ENCODE measurements at regions not wholly inside any gene's neighbourhood (a gene's known extent, or its start where the extent isn't known, plus 50 kb on each side); places are given as distances from the start of the nearest gene placed in this dataset.
"Not testable (repeated sequence)": the region's sequence is repeated elsewhere in the genome, so short reads cannot be mapped to it uniquely, and the experiment has no call there.

DNA sequence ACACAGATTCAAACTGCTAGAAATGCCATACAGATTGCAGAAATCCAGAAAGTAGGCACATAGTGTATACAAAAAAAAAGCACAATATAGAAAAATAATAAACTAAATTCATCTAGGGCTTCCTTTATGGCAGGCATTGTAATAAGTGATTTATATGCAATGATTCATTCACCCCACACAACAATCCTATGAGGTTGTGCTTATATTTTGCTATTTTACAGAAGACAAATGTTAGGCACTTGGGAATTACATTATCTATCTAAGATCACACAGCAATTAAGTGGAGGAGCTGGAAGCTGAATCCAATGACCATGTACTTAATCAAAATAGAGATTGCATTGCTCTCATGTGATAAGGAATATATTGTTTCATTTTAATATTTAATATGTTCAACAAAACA is 225.7 kb upstream of the KCNK2 start:
- Histone ChIP-seq H3K4me1 (ENCODE audit: control insufficient read depth, insufficient read depth, low read length) (no peaks in the 10 kb centered on the region), H3K36me3 (ENCODE audit: control insufficient read depth, insufficient read depth, low read length) (no peaks in the 10 kb centered on the region), H3K9me3 (replicated peaks; ENCODE audit: control insufficient read depth, low read depth, low read length) (no peaks in the 10 kb centered on the region), H3K27me3 (ENCODE audit: control insufficient read depth, insufficient read depth, low read length) (no peaks in the 10 kb centered on the region), H3K27ac (ENCODE audit: low read length) (no peak overlapping the region), H3K4me3 (ENCODE audit: low read length) (no peak overlapping the region)
- DNase-seq: no peak

DNA sequence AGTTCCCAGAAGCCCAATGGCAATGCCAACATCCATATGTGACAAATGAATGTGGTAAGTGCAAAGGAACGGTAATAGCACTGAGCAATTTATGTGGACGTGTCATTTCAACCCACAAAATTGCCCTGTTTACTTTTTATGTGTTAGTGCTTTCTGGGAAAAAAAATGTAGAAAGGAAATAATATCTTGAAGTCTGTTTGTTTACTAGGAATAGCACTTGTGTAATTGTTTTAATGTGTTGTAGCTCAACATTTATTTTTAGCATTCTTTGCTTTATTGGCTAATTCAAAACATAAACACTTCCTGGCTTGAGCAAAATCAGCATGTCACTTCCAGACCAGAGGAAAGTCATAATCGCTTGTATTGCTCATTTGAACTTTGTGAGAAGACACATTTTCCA is 224.8 kb upstream of the KCNK2 start:
- Histone ChIP-seq H3K27ac (ENCODE audit: low read length) (no peak overlapping the region), H3K27me3 (ENCODE audit: control insufficient read depth, insufficient read depth, low read length) (no peaks in the 10 kb centered on the region), H3K4me1 (ENCODE audit: control insufficient read depth, insufficient read depth, low read length) (no peaks in the 10 kb centered on the region), H3K9me3 (replicated peaks; ENCODE audit: control insufficient read depth, low read depth, low read length) (no peaks in the 10 kb centered on the region), H3K36me3 (ENCODE audit: control insufficient read depth, insufficient read depth, low read length) (no peaks in the 10 kb centered on the region), H3K4me3 (ENCODE audit: low read length) (no peak overlapping the region)
- no CpG with 5 or more reads among the region's 3 CpGs for WGBS (ENCODE audit: insufficient coverage)
- DNase-seq: peak; percentile 16

DNA sequence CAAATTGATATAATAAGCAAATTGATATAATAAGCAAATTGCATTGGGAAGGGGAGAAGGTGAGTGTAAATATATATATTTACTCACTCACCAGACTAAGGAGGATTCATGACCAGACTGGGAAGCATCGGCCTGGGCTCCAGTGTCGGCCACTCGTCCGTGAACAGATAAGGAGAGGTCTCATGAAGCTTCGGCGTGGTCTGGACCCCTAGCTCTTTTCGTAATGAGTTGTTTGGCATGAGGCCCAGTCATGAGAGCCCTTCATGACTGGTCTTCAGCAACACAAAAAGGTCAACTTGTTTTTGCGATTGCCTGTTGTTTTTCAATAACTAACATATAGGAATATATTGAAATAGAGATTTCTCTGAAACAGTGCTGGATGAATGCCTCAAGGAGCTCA is 222.9 kb upstream of the KCNK2 start:
- no peaks in the 10 kb centered on the region for H3K4me1 ChIP-seq (ENCODE audit: control insufficient read depth, insufficient read depth, low read length)
- no peak overlapping the region for H3K4me3 ChIP-seq (ENCODE audit: low read length)
- DNase-seq: no peak
- H3K36me3 ChIP-seq (ENCODE audit: control insufficient read depth, insufficient read depth, low read length): no peaks in the 10 kb centered on the region
- no peak overlapping the region for H3K27ac ChIP-seq (ENCODE audit: low read length)
- WGBS (ENCODE audit: insufficient coverage): 87% methylated on average over 3 of the region's 8 CpGs
- no peaks in the 10 kb centered on the region for H3K27me3 ChIP-seq (ENCODE audit: control insufficient read depth, insufficient read depth, low read length)
- no peaks in the 10 kb centered on the region for H3K9me3 ChIP-seq (replicated peaks; ENCODE audit: control insufficient read depth, low read depth, low read length)

DNA sequence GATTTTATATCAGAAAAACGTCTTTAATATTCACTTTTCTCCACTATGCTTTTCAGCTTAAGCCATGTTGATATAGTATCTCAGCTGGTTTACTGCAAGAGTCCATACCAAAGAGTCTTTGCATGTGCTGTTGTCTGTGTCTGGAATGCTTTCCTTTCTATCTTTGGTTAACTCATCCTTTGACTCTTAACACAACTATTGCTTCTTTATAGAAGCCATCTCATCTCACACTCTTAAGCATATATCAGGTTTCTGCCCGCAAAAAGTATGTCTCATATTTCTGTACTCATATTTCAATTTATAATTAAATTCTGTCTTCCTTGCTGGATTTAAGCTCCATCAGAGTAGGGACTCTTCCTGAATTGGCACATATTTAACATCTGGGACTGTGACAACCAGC is 220.9 kb upstream of the KCNK2 start:
- H3K27me3 ChIP-seq (ENCODE audit: control insufficient read depth, insufficient read depth, low read length): no peaks in the 10 kb centered on the region
- H3K27ac ChIP-seq (ENCODE audit: low read length): no peak overlapping the region
- no peaks in the 10 kb centered on the region for H3K4me1 ChIP-seq (ENCODE audit: control insufficient read depth, insufficient read depth, low read length)
- H3K9me3 ChIP-seq (replicated peaks; ENCODE audit: control insufficient read depth, low read depth, low read length): no peaks in the 10 kb centered on the region
- no peaks in the 10 kb centered on the region for H3K36me3 ChIP-seq (ENCODE audit: control insufficient read depth, insufficient read depth, low read length)
- H3K4me3 ChIP-seq (ENCODE audit: low read length): no peak overlapping the region
- WGBS (ENCODE audit: insufficient coverage): no CpG with 5 or more reads among the region's 2 CpGs
- DNase-seq: no peak

DNA sequence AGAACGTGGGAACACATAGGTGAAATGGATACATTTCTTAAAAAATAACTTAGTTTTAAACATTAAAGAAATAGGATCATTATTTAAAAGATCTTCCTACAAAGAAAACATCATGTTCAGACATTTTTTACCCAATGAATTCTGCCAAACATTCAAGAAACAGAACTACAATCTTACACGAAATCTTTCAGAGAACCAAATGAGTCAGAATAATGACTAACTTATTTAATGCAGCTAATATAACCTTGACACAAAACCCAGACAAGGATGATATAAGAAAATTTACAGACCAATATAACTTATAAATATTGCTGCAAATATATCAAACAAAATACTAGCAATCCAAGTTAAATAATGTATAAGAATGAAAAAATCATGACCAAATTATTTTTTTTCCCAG is 220.1 kb upstream of the KCNK2 start:
- H3K27ac ChIP-seq (ENCODE audit: low read length): no peak overlapping the region

DNA sequence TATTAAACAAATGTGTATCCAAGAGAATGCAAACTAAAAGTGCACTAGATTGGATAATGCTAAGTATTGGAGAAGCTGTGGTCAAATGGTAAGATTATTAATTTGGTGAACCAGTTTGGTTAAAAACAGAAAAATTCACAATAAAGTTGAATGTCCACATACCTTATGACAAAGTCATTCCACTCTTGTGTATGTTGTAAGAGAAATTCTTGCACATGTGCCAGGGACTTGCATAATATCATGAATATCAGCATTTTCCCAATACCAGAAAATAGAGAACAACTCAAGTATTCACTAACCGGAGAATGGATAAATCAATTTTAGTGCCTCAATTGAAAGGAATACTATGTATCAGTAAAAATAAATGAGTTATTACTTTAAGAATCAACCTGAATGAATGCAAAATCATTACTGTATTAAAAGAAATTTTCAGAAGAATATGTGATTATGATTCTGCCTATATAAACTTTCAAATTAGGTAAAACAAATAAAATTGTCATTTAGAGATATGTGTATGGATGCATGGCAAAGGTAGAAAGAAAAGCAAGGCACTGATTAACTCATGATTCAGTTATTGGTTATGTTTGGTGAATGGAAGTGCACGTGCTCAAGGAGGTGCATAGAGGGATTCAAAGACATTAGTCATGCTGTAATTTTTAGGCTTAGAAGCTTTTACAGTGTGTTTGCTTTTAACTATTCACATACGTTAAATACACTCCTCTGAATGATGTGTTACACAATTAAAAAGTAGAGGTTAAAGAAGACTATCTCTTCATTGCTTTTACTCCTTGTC is 217.4 kb upstream of the KCNK2 start:
- no peaks in the 10 kb centered on the region for H3K36me3 ChIP-seq (ENCODE audit: control insufficient read depth, insufficient read depth, low read length)
- WGBS (ENCODE audit: insufficient coverage): no CpG with 5 or more reads among the region's 3 CpGs
- no peaks in the 10 kb centered on the region for H3K27me3 ChIP-seq (ENCODE audit: control insufficient read depth, insufficient read depth, low read length)
- no peaks in the 10 kb centered on the region for H3K9me3 ChIP-seq (replicated peaks; ENCODE audit: control insufficient read depth, low read depth, low read length)
- H3K4me1 ChIP-seq (ENCODE audit: control insufficient read depth, insufficient read depth, low read length): no peaks in the 10 kb centered on the region
- H3K4me3 ChIP-seq (ENCODE audit: low read length): no peak overlapping the region
- no peak overlapping the region for H3K27ac ChIP-seq (ENCODE audit: low read length)
- no peak for DNase-seq

More for the DNA sequence above, 220.1 kb upstream of the KCNK2 start:
- H3K4me3 ChIP-seq (ENCODE audit: low read length): no peak overlapping the region
- no peaks in the 10 kb centered on the region for H3K27me3 ChIP-seq (ENCODE audit: control insufficient read depth, insufficient read depth, low read length)
- no peaks in the 10 kb centered on the region for H3K4me1 ChIP-seq (ENCODE audit: control insufficient read depth, insufficient read depth, low read length)
- no peaks in the 10 kb centered on the region for H3K9me3 ChIP-seq (replicated peaks; ENCODE audit: control insufficient read depth, low read depth, low read length)
- WGBS (ENCODE audit: insufficient coverage): no CpG with 5 or more reads among the region's 2 CpGs
- no peak for DNase-seq
- no peaks in the 10 kb centered on the region for H3K36me3 ChIP-seq (ENCODE audit: control insufficient read depth, insufficient read depth, low read length)

DNA sequence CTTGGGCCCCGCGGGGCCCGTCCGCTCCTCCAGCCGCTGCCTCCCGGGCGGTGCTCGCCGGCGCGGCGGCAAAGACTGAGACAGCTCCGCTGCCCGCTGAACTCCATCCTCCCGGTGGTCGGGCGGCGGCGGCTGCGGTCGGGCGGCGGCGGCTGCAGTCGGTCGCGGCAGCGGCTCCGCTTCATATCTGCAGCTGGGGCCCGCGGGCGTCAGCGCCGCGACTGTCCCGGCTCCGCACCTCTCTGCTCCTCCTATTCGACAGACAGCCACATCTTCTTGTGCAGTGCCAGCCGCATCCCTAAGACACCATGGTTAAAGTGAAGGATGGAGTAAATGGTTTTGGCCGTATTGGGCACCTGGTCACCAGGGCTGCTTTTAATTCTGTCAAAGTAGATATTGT is 212.1 kb upstream of the KCNK2 start:
- not testable (repeated sequence) for H3K4me1 ChIP-seq (ENCODE audit: control insufficient read depth, insufficient read depth, low read length); H3K27me3 ChIP-seq (ENCODE audit: control insufficient read depth, insufficient read depth, low read length); H3K4me3 ChIP-seq (ENCODE audit: low read length); H3K36me3 ChIP-seq (ENCODE audit: control insufficient read depth, insufficient read depth, low read length); DNase-seq; H3K9me3 ChIP-seq (replicated peaks; ENCODE audit: control insufficient read depth, low read depth, low read length); H3K27ac ChIP-seq (ENCODE audit: low read length)
- 96% methylated on average over 24 of the region's 40 CpGs for WGBS (ENCODE audit: insufficient coverage)

DNA sequence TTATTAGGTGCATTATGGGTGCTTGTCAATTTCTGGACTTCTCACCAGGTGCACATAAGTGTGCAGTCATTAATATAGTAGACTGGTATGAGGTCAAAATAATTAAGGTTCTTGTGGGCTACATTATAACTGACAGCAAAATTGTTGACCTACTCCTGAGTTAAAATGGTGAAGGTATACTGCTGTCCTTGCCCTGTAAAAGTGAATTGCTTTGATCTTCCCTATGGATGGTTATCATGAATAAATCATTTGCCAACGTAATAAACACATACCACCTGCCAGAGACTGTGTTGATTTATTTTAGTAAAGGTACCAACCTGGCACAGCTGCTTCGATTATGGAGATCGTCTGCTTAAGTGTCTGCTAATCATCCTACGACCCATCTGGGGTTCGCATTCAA is 201.6 kb upstream of the KCNK2 start:
- no peaks in the 10 kb centered on the region for H3K27me3 ChIP-seq (ENCODE audit: control insufficient read depth, insufficient read depth, low read length)
- no CpG with 5 or more reads among the region's 5 CpGs for WGBS (ENCODE audit: insufficient coverage)
- DNase-seq: no peak
- no peak overlapping the region for H3K27ac ChIP-seq (ENCODE audit: low read length)
- no peaks in the 10 kb centered on the region for H3K9me3 ChIP-seq (replicated peaks; ENCODE audit: control insufficient read depth, low read depth, low read length)
- no peak overlapping the region for H3K4me3 ChIP-seq (ENCODE audit: low read length)
- no peaks in the 10 kb centered on the region for H3K4me1 ChIP-seq (ENCODE audit: control insufficient read depth, insufficient read depth, low read length)
- no peaks in the 10 kb centered on the region for H3K36me3 ChIP-seq (ENCODE audit: control insufficient read depth, insufficient read depth, low read length)

DNA sequence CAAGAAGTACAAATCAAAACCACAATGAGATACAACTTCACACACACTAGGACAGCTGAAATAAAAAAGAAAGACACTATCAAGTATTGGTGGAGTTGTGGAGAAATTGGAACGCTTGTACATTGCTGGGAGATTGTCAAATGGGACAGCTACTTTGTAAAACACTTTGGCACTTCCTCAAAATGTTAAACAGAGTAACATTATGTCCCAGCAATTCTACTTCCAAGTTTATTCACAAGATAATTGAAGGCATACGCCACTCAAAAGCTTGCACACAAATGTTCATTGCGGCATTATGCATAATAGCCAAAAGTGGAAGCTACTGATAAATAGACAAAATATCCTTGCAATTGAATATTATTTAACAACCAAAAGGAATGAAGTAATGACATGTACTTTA is 199.9 kb upstream of the KCNK2 start:
- no peak for DNase-seq
- no peaks in the 10 kb centered on the region for H3K4me1 ChIP-seq (ENCODE audit: control insufficient read depth, insufficient read depth, low read length)
- H3K4me3 ChIP-seq (ENCODE audit: low read length): no peak overlapping the region
- H3K36me3 ChIP-seq (ENCODE audit: control insufficient read depth, insufficient read depth, low read length): no peaks in the 10 kb centered on the region
- WGBS (ENCODE audit: insufficient coverage): no CpG with 5 or more reads among the region's 3 CpGs
- H3K9me3 ChIP-seq (replicated peaks; ENCODE audit: control insufficient read depth, low read depth, low read length): no peaks in the 10 kb centered on the region
- no peak overlapping the region for H3K27ac ChIP-seq (ENCODE audit: low read length)
- no peaks in the 10 kb centered on the region for H3K27me3 ChIP-seq (ENCODE audit: control insufficient read depth, insufficient read depth, low read length)

DNA sequence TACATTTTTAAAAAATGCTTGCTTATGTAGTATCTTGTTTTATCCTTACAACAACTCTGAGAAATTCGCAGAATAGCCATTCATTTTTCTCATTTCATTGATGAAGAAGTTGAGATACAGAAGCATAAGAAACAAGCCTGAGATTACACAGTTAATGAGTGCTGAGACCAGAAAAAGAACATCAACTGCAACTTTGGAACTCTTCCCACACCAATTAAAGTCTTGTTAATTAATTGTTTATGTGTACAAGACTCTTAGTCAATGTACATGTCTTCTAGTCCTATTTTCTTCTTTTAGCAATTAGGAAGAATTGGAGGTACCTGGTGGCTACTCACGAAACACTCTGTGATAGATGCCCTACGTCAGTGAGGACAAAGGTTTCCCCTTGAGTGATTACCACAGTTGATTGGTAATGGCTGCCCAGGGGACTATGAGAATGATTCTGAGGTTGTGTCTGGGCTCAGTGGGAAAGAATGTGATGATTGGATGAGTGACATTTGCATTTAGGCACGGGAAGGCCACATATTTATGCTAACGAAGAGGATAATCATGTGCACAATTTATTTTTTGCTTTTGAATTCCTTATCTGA is 187.4 kb upstream of the KCNK2 start:
- WGBS (ENCODE audit: insufficient coverage): 79% methylated on average over 2 of the region's 5 CpGs
- no peaks in the 10 kb centered on the region for H3K4me1 ChIP-seq (ENCODE audit: control insufficient read depth, insufficient read depth, low read length)
- no peak overlapping the region for H3K4me3 ChIP-seq (ENCODE audit: low read length)
- H3K36me3 ChIP-seq (ENCODE audit: control insufficient read depth, insufficient read depth, low read length): no peaks in the 10 kb centered on the region
- H3K27me3 ChIP-seq (ENCODE audit: control insufficient read depth, insufficient read depth, low read length): no peaks in the 10 kb centered on the region
- DNase-seq: no peak
- H3K27ac ChIP-seq (ENCODE audit: low read length): no peak overlapping the region
- H3K9me3 ChIP-seq (replicated peaks; ENCODE audit: control insufficient read depth, low read depth, low read length): peaks cover 2% of the 10 kb centered on the region

DNA sequence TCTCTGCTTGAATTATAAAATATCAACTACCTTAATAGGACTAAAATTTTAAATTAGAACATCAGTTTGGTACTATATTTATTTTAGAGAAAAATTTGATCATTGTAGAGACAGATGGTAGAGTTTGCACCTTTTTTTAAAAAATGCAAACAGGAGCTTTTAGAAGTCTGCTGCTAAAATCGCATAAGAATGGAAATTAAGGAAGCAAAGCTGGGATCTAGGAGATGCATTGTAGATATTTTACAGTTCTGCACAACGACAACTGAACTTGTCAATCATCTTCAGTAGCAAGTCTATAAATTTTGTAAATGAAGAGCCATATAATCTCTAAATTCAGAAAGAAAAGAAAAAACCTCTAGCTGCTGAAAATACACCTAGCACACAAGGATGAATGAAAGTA is 185.6 kb upstream of the KCNK2 start:
- no peaks in the 10 kb centered on the region for H3K27me3 ChIP-seq (ENCODE audit: control insufficient read depth, insufficient read depth, low read length)
- DNase-seq: no peak
- H3K36me3 ChIP-seq (ENCODE audit: control insufficient read depth, insufficient read depth, low read length): no peaks in the 10 kb centered on the region
- H3K4me3 ChIP-seq (ENCODE audit: low read length): no peak overlapping the region
- WGBS (ENCODE audit: insufficient coverage): 100% methylated on average over 1 of the region's 2 CpGs
- no peak overlapping the region for H3K27ac ChIP-seq (ENCODE audit: low read length)
- H3K9me3 ChIP-seq (replicated peaks; ENCODE audit: control insufficient read depth, low read depth, low read length): peaks cover 2% of the 10 kb centered on the region
- no peaks in the 10 kb centered on the region for H3K4me1 ChIP-seq (ENCODE audit: control insufficient read depth, insufficient read depth, low read length)

Measured in muscle of leg (tissue), 3 donors.